CD14-positive monocyte (primary cell): ENCODE measurements at regions not wholly inside any gene's neighbourhood (a gene's known extent, or its start where the extent isn't known, plus 50 kb on each side); places are given as distances from the start of the nearest gene placed in this dataset.

Experiments used
- DNase-seq, 3 donors: peaks; one replicate each; pipeline ENCODE4 v3.0.0-alpha.2; 2011 to 2022
- H2AFZ ChIP-seq: 2 replicates; pipeline ENCODE4 v1.6.0; 2012; ENCODE audit warnings: mild to moderate bottlenecking, low read depth, low read length, inconsistent platforms; ENCODE audit not compliant: insufficient read depth, poor library complexity, severe bottlenecking
- H3K27ac ChIP-seq, 2 donors: 1 replicate in 1 of 2; 2 replicates in 1 of 2; pipeline ENCODE4 v1.5.1; 2012 to 2013; ENCODE audit warnings: low read length in 2 of 2, control low read depth in 1 of 2, inconsistent platforms in 1 of 2, low read depth in 1 of 2, mild to moderate bottlenecking in 1 of 2
- H3K27me3 ChIP-seq, 2 donors: one replicate each; pipeline versions ENCODE4 v1.6.0 to v1.6.1; 2011 to 2013; ENCODE audit warnings: low read length in 2 of 2; ENCODE audit not compliant: control insufficient read depth in 2 of 2, insufficient read depth in 2 of 2
- H3K36me3 ChIP-seq, 2 donors: replicated peaks in 1 of 2; 1 replicate in 1 of 2; 2 replicates in 1 of 2; pipeline versions ENCODE4 v1.5.1 to v1.6.1; 2012 to 2013; ENCODE audit warnings: low read length in 2 of 2, control low read depth in 1 of 2, inconsistent platforms in 1 of 2, mild to moderate bottlenecking in 1 of 2; ENCODE audit not compliant: insufficient read depth in 2 of 2, control insufficient read depth in 1 of 2
- H3K4me1 ChIP-seq, 2 donors: 1 replicate in 1 of 2; 2 replicates in 1 of 2; pipeline versions ENCODE4 v1.5.1 to v1.6.1; 2012 to 2013; ENCODE audit warnings: low read length in 2 of 2, control low read depth in 1 of 2, inconsistent platforms in 1 of 2, mild to moderate bottlenecking in 1 of 2, moderate library complexity in 1 of 2; ENCODE audit not compliant: insufficient read depth in 2 of 2, control insufficient read depth in 1 of 2
- H3K4me2 ChIP-seq: replicated peaks from 2 replicates; pipeline ENCODE3; 2012; ENCODE audit warnings: low read length, moderate library complexity, mild to moderate bottlenecking; ENCODE audit not compliant: poor library complexity, severe bottlenecking; ENCODE audit errors: extremely low read depth
- H3K4me3 ChIP-seq, 3 experiments: fragments of 200-600 bp in 1 of 3; sonication (generic) in 1 of 3; replicated peaks in 1 of 3; 1 replicate in 2 of 3; 2 replicates in 1 of 3; pipeline ENCODE4 v1.5.1; 2011 to 2013; ENCODE audit warnings: low read length in 3 of 3, mild to moderate bottlenecking in 3 of 3, control low read depth in 2 of 3, low read depth in 2 of 3, inconsistent platforms in 1 of 3, moderate library complexity in 1 of 3
- H3K79me2 ChIP-seq: 2 replicates; pipeline ENCODE4 v1.6.0; 2012; ENCODE audit warnings: mild to moderate bottlenecking, control low read depth, inconsistent platforms, low read length, moderate library complexity; ENCODE audit not compliant: insufficient read depth
- H3K9ac ChIP-seq: 2 replicates; pipeline ENCODE4 v1.6.0; 2017; ENCODE audit warnings: low read length, mild to moderate bottlenecking; ENCODE audit not compliant: insufficient read depth, poor library complexity, severe bottlenecking
- H3K9me3 ChIP-seq, 2 donors: replicated peaks in 1 of 2; 1 replicate in 1 of 2; 2 replicates in 1 of 2; pipeline versions ENCODE4 v1.5.1 to v1.6.1; 2012 to 2013; ENCODE audit warnings: low read length in 2 of 2, control low read depth in 1 of 2; ENCODE audit not compliant: control insufficient read depth in 1 of 2, insufficient read depth in 1 of 2
- H4K20me1 ChIP-seq: 2 replicates; pipeline ENCODE4 v1.6.0; 2012; ENCODE audit warnings: mild to moderate bottlenecking, low read length, control low read depth, moderate library complexity; ENCODE audit not compliant: insufficient read depth
- H3K27ac Mint-ChIP-seq, 7 donors: one replicate each; pipeline ENCODE4 v1.8.0; 2020; ENCODE audit warnings: mild to moderate bottlenecking in 7 of 7, mixed read lengths in 7 of 7, moderate library complexity in 6 of 7, inconsistent platforms in 2 of 7
- H3K27me3 Mint-ChIP-seq, 3 donors: one replicate each; pipeline ENCODE4 v1.8.0; 2021 to 2022; ENCODE audit warnings: low read depth in 3 of 3, mild to moderate bottlenecking in 3 of 3, mixed read lengths in 3 of 3, moderate library complexity in 3 of 3, inconsistent platforms in 1 of 3
- H3K36me3 Mint-ChIP-seq, 2 donors: one replicate each; pipeline ENCODE4 v1.8.0; 2020; ENCODE audit warnings: mixed read lengths in 2 of 2, inconsistent platforms in 1 of 2, mild to moderate bottlenecking in 1 of 2
- H3K4me1 Mint-ChIP-seq: one replicate; pipeline ENCODE4 v1.8.0; 2020; ENCODE audit warnings: mild to moderate bottlenecking, mixed read lengths
- H3K4me3 Mint-ChIP-seq, 2 donors: one replicate each; pipeline ENCODE4 v1.8.0; 2020; ENCODE audit warnings: mild to moderate bottlenecking in 2 of 2, mixed read lengths in 2 of 2, moderate library complexity in 1 of 2
- H3K9me3 Mint-ChIP-seq, 7 donors: one replicate each; pipeline ENCODE4 v1.8.0; 2020 to 2022; ENCODE audit warnings: mixed read lengths in 7 of 7, mild to moderate bottlenecking in 6 of 7, moderate library complexity in 6 of 7, inconsistent platforms in 2 of 7
- WGBS: methylation state at CpG from one replicate; pipeline ENCODE4 v1.1.5; 2013; ENCODE audit warnings: missing lambda C conversion rate; ENCODE audit not compliant: insufficient coverage; 5-methylcytosine and 5-hydroxymethylcytosine counted together
- intact Hi-C, 2 donors: fragments of 100-400 bp; cut with micrococcal nuclease; formaldehyde crosslinking; loops; one replicate each; pipeline versions ENCODE4 v1.15.0 to v1.15.1; 2023
- TF ChIP-seq, protein P1 (sequence below): fragments of 200-600 bp; IDR thresholded peaks from one replicate; pipeline ENCODE4 v1.8.0; 2022; ENCODE audit warnings: antibody characterized with exemption, mild to moderate bottlenecking

- no peak overlapping the region for H3K27ac ChIP-seq
- H3K27me3 Mint-ChIP-seq = no peaks in the 10 kb centered on the region
- H3K79me2 ChIP-seq = no peaks in the 10 kb centered on the region
- WGBS = no CpG with 5 or more reads among the region's 2 CpGs
- intact Hi-C loops = no loop called here
- H3K9me3 ChIP-seq = no peaks in the 10 kb centered on the region
- H3K9me3 Mint-ChIP-seq = no peaks in the 10 kb centered on the region
- no peak overlapping the region for H3K4me3 Mint-ChIP-seq
- no peaks in the 10 kb centered on the region for H3K27me3 ChIP-seq
- no peak for DNase-seq
- no peak overlapping the region for H3K4me3 ChIP-seq
- H3K4me2 ChIP-seq = no peak overlapping the region
- H3K4me1 ChIP-seq = no peaks in the 10 kb centered on the region
- no peak overlapping the region for H3K9ac ChIP-seq
- no peaks in the 10 kb centered on the region for H3K36me3 Mint-ChIP-seq
- no peaks in the 10 kb centered on the region for H4K20me1 ChIP-seq
- no peaks in the 10 kb centered on the region for H3K36me3 ChIP-seq
- no peak overlapping the region for H2AFZ ChIP-seq
- no peaks in the 10 kb centered on the region for H3K4me1 Mint-ChIP-seq
- H3K27ac Mint-ChIP-seq = no peak overlapping the region
- TF ChIP-seq, protein P1, sequence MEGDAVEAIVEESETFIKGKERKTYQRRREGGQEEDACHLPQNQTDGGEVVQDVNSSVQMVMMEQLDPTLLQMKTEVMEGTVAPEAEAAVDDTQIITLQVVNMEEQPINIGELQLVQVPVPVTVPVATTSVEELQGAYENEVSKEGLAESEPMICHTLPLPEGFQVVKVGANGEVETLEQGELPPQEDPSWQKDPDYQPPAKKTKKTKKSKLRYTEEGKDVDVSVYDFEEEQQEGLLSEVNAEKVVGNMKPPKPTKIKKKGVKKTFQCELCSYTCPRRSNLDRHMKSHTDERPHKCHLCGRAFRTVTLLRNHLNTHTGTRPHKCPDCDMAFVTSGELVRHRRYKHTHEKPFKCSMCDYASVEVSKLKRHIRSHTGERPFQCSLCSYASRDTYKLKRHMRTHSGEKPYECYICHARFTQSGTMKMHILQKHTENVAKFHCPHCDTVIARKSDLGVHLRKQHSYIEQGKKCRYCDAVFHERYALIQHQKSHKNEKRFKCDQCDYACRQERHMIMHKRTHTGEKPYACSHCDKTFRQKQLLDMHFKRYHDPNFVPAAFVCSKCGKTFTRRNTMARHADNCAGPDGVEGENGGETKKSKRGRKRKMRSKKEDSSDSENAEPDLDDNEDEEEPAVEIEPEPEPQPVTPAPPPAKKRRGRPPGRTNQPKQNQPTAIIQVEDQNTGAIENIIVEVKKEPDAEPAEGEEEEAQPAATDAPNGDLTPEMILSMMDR = no peak
Observed at GRCh38 chr14:28280997-28281598, 485.5 kb upstream of the FOXG1 start.

DNA sequence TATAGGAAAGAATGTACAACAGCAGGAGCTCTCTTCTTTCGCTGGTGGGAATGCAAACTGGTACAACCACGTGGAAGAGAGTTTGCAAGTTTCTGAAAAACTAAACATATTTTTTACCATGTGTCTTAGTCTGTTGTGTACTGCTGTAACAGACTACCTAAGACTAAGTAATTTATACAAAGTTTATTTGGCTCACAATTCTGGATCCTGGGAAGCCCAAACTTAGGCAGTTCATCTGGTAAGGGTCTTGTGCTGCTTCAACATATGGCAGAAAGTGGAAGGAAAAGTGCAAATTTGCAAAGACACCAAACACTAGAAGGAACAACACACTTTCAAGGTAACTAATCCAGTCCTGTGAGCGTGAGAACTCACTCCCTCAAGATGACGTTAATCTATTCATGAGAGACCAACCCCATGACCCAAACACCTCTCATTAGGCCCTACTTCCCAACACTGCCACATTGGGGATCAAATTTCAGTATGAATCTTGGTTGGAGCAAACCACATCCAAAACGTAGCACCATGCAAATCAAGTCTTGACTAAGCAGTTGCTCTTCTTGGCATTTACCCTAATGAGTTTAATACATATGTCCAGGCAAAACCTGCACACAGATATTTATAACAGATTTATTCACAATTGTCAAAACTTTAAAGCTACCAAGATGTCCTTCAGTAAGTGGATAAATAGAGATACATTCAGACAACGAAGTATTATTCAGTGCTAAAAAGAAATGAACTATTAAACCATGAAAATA lies 481.9 kb upstream of the FOXG1 start:
- no peaks in the 10 kb centered on the region for H3K9me3 ChIP-seq
- no peak overlapping the region for H3K27ac Mint-ChIP-seq
- H4K20me1 ChIP-seq = no peaks in the 10 kb centered on the region
- H3K9ac ChIP-seq = no peak overlapping the region
- no peak overlapping the region for H3K4me3 ChIP-seq
- no peak overlapping the region for H3K4me3 Mint-ChIP-seq
- TF ChIP-seq, protein P1 = no peak
- intact Hi-C loops = no loop called here
- no peak overlapping the region for H3K4me2 ChIP-seq
- H3K36me3 Mint-ChIP-seq = no peaks in the 10 kb centered on the region
- no peak overlapping the region for H3K27ac ChIP-seq
- 25% methylated on average over 1 of the region's 6 CpGs for WGBS
- no peaks in the 10 kb centered on the region for H3K9me3 Mint-ChIP-seq
- H3K4me1 ChIP-seq = no peaks in the 10 kb centered on the region
- DNase-seq = no peak
- no peaks in the 10 kb centered on the region for H3K36me3 ChIP-seq
- H3K79me2 ChIP-seq = no peaks in the 10 kb centered on the region
- no peak overlapping the region for H2AFZ ChIP-seq
- H3K4me1 Mint-ChIP-seq = no peaks in the 10 kb centered on the region
- H3K27me3 Mint-ChIP-seq = peaks cover 0 to 2% (median 0%) of the 10 kb centered on the region in 3 donors
- no peaks in the 10 kb centered on the region for H3K27me3 ChIP-seq
